GM21360 (cell line): ENCODE measurements at regions not wholly inside any gene's neighbourhood (a gene's known extent, or its start where the extent isn't known, plus 50 kb on each side); places are given as distances from the start of the nearest gene placed in this dataset.

Experiments used
- ATAC-seq: cut with Tn5 transposase; IDR thresholded peaks from one replicate; pipeline ENCODE4 v1.9.1; 2021; ENCODE audit warnings: mild to moderate bottlenecking, moderate library complexity; ENCODE audit not compliant: unreplicated experiment

DNA sequence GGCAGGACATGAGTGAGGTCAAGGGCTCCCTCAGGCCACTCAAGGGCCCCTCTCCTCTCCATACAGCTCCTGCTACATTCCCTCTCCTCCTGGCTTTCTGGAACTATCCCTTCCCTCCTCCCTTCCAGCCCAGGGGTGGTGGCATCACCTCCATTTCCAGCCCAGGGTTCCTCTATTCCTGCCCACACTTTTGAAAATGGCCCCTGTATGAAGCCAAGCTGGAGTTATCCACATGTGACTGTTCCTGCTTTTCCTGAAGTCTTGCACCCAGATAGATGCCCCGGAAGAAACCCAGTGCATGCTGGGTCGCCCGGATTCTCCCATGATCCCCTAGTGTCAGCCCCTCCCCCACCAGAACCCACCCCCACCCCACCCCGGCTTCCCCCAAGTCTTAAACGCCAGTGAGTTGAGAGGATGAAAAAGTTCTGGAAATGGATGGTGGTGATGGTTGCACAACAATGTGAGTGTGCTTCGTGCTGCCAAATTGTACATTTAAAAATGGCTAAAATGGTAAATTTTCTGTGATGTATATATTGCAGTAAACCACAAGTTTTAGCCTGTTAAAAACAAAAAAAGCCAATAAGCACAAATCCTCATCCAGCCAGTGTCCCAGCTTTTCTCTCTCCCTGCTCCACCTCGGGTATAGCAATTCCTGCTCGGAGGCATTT, 136.9 kb downstream of the SCARB1 start:
- ATAC-seq = no peak

GRCh38 chr12:124725597-124726237, 137.9 kb downstream of the SCARB1 start:
- ATAC-seq = no peak

GRCh38 chr12:124725099-124725498, 138.6 kb downstream of the SCARB1 start:
- no peak for ATAC-seq

GRCh38 chr12:124722878-124723277, 140.8 kb downstream of the SCARB1 start:
- ATAC-seq = no peak

GRCh38 chr12:124721501-124722162, 142.0 kb downstream of the SCARB1 start:
- no peak for ATAC-seq

DNA sequence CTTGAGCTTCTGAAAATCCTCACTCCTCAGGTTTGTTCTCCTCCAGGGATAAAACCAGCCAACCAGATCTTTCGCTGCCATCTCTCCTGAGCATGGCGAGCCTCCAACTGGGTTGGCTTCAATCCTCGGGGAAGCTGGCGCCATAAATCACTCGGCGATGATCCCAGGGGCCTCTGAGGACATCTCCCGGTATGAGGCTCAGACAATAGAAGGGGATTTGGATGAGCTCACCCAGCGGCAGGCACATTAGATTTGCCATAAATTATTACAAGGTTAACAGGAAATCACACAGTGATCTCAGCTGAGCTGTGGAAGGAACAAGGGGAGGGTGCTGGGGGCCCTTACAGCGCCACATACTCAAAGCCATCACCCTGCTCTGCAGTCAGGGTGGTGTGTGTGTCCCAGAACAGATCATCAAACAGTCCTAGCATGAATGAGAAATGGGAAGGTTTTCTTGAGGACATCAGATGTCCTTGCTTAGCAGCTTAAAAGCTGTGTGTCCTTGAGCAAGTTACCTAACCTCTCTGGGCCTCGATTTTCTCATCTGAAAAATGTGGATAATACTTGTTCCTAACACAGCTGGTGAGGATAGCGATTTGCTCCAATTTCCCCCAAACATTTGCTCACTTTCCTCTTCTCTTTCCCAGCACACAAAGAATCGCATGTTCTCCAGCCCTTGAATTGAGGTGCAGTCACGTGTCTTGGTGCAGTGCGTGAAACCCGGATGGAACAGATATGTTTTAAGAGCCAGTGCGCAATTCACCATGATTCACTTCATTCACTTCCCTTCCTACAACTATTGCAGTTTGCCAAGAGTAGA, 142.8 kb downstream of the SCARB1 start:
- no peak for ATAC-seq

DNA sequence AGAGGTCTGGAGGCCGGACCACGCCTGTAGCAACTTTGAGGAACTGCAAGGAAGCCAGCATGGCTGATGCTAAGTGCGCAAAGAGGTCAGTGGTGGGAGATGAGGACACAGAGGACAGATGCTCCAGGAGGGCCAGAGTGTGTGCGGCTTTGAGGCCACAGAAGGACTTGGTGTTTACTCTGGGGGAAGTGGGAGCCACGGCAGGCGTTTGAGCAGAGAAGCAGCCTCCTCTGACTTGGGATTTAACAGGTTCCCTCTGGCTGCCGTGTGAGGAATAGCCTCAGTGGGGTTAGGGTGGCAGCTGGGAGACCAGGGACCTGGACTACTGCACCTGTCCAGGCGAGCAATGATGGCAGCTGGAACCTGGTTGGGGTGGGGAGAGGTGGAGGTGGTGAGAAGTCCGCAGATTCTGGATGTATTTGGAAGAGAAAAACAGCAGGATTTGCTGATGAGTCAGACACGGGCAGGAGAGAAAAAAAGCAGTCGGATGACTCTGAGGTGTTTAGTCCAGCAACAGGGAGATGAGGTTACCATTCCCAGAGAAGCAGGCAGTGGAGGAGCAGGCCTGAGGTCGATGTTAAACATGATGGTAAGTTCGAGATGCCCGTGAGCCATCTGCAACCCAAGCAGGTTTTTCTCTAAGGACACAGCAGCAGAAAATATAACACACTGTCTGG, 143.5 kb downstream of the SCARB1 start:
- no peak for ATAC-seq

GRCh38 chr12:124719231-124719630, 144.4 kb downstream of the SCARB1 start:
- ATAC-seq = no peak

- no peak for ATAC-seq
Measured at GRCh38 chr12:124718458-124718857, 145.2 kb downstream of the SCARB1 start.

- no peak for ATAC-seq
Measured at GRCh38 chr12:124718036-124718435, 145.6 kb downstream of the SCARB1 start.

GRCh38 chr12:124717318-124717717, 146.3 kb downstream of the SCARB1 start:
- ATAC-seq = no peak

GRCh38 chr12:124716208-124717130, 147.2 kb downstream of the SCARB1 start:
- ATAC-seq = no peak

DNA sequence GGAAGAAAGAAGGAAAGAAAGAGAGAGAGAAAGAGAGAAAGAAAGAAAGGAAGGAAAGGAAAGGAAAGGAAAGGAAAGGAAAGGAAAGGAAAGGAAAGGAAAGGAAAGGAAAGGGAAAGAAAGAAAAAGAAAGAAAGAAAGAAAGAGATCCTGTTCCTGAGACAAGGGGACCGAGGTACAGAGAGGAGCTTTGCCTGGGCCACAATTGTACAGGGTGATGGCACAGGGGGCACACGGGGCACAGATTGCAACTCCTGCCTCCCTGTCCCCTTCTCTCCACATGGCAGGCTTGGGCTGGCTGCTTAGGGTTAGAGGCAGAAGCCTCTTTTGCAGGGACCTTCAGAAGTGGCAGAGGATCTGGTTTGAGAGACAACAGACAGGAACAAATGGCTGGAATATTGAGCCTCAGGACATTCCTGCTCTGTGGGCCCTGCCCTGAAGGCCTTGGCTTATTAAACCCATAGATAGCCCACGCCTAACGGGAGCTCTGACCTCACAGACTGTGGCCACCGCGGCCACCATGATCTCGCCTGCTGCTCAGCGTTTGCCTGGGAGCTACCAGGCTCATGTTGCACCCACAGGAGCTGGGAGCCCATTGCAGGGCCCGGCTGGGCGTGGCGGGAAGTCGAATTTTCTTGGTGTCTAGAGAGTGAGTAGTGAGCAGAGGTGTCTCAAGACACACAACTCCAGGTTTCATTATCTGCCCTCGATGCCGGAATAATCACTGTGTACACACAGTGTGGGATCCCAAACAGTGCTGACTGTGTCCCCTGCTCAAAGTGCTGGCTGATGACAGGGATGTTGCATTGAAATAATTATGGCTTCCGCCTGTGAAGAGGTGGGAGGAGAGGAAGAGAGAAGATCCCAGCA, 147.9 kb upstream of the NCOR2 start:
- no peak for ATAC-seq

DNA sequence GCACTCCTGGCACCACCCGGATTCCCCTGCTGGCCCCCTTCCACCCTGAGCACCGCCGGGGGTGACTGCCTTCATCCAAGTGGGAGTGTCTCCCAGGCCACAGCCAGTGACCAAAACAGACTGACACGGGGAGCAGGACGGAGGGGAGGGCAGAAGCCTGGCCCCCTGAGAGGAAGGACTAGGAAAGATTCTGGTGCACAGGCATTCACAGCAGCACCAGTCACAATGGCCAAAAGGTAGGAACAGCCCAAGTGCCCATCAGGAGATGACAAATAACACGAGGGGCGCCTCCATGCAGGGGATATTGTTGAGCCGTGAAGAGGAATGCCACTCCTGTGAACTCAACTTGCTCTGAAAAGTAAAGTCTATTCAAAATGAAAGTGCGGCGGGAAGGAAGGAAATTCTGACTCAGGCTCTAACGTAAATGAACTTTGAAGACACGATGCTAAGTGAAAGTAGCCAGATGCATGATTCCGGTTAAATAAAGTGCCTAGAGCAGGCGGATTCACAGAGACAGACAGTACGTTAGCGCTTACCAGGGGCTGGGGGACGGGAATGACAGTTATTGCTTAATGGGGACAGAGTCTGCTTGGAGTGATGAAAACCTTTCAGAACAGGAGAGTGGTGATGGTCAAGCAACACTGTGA, 146.1 kb upstream of the NCOR2 start:
- ATAC-seq = peak; percentile 72

DNA sequence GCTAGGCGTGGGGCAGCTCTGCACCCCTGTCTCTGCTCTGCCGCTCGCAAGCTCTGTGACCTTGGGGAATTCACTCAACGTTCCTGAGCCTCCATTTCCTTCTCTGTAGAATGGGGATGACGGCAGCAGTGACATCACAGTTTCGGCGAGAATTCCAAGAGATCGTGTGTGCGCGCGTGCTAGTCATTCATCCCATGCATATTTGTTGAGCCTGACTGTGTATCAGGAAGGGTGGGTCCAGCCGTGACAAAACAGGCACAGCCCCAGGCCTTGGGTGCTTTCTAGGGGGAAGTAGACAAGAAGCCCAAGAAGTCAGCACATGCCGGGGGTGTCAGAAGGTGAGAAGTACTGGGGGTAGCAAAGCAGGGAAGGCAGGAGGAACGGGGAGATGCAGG, 145.6 kb upstream of the NCOR2 start:
- peak; percentile 2 for ATAC-seq

DNA sequence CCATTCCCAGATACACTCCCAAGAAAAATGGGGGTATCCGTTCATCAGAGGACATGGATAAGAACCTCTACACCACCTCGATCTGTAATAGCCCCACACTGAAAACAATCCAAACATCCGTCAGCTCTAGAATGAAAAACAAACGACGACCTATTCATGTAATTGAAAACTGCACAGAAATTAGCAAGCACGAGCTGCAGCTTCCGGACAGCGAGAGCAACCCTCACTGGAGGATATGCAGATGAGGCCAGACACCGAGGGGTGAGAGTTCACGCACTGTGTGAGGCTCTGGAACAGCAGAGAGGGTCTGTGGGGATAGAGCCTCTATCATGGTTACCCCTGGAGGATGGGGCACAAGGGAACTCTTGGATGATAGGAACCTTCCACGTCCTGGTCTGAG, 143.9 kb upstream of the NCOR2 start:
- ATAC-seq = no peak

DNA sequence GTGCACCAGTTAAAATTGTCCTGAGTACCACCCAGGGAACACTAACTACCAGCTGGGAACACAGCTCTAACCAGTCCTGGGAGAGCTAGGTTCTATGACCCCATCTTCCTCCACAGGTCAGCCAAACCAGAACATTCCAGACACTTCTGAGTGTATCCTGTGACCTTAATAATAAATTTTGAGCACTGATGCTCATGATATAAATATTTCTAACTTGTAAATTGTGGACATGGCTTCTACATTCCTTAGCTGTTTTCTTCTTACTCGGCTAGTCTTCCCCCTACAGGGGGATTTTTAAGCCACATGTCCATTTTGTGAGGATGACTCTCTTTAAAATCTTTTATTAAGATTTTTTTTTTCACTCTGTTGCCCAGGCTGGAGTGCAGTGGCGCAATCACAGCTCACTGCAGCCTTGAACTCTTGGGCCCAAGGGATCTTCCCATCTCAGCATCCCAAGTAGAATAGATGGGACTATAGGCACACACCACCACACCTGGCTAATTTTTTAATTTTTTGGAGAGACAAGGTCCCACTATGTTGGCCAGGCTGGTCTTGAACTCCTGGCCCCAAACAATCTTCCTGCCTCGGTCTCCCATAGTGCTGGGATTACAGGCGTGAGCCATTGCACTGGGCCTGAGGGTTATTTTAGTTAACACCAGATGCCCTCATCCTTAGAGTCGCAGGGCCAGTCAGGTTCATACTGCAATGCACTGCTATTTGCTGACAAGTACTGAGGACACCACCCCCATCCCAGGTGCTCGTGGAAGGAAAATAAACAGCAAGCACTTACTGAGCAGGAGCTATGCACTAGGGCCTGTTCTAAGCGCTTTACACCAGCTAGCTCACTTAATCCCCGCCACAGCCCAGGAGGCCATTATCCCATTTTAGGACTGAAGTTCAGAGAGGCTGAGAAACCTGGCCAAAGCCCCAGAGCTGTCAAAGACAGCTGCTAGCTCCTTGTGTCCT, 142.6 kb upstream of the NCOR2 start:
- ATAC-seq = no peak
